NCI-H524 (cell line): ENCODE measurements at regions not wholly inside any gene's neighbourhood (a gene's known extent, or its start where the extent isn't known, plus 50 kb on each side); places are given as distances from the start of the nearest gene placed in this dataset.

ENCODE experiments used
- DNase-seq, 2 experiments: peaks; one replicate each; lab custom pipeline; 2025; lab: John Stamatoyannopoulos, UW

DNA sequence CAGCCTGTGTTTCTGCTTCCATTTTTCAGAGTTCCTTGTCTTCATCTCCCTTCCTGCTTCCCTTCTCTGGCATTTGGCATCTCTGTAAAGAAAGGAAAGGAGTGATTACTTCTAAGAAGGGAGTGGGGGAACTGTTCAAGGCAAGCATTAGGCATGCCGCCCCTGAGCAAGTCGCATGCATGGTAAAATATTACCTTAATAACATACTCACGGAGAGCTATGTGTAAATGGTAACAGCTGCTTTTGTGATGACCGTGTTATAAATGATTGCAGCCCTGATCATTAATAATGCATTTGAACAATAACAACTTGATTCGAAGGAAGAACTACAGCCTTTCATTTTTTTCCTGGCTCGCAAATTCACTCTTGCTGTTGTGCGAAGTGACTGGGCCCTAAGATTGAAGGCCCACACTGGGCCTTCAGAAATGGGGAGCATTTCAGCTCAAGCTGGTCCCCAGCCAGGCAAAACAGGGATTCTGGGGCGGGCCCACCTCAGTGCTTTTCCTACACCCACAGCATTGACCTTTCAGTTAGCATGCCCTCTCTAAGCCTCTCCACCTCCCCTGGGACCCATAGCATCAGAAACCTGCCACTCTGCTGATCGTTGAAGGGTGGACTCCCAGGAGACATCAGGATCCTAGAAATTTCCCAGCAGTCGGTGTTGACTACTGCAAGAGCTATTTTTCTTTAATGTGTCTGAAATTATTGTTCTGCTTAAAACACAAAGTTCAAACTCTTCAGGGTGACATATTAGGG, 263.0 kb upstream of the CADM1 start:
- DNase-seq, result no peak

DNA sequence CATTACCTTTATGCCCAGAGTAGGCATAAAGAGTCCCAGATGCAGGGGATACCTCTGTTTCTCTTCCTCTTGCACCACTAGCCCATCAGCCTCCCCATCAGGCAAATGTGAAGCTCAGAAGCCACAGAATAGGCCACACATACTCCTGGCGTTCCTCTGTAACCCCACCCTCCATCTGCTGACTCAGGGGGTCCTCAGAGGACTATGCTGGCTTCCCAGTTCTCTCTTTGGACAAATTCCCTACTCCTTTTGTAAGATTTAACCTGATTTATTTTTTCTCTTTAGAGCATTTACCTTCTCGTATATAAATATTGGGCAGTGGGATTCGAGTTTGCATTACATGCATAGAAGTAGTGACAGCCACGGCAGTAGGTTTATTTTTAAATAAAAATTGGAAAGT, 262.3 kb upstream of the CADM1 start:
- no peak for DNase-seq

DNA sequence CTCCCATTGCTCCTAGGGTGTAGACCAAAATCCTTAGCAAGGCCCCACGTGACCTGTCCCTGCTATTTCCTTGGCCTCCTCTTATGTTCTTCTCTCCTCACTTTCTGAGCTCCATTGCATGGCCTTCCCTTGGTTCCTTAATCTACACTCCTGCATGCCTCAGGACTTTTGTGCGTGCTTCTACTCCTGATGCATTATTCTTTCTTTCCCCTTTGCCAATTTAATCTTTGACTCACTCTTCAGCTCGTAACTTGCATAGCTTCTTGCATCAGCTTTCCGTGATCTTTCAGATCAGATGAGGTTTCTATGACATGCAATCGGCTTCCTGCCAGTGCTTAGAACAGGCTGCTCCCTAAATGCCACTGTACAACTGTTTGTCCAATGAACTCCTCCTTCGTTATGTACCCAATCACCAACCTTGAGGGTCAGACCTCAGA, 261.6 kb upstream of the CADM1 start:
- no peak for DNase-seq

DNA sequence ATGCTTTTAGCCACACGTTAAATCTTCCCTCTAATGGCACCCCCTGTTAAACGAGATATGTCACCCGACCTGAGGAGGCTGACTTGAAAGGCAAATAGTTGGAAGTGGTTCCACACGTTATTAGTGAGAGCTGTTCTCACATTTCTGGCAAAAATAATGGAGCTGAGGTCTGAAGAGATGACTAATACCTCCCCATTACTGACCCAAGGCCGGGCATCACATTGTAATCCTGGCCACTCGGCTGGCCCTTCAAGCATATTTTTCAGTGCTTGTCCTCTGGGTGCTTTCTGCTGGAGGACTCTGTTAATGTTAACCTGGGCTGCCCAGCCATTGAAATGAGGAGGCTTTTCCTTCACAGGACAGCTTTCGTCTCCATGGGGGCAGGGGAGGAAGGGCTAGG, 260.0 kb upstream of the CADM1 start:
- DNase-seq, result no peak

DNA sequence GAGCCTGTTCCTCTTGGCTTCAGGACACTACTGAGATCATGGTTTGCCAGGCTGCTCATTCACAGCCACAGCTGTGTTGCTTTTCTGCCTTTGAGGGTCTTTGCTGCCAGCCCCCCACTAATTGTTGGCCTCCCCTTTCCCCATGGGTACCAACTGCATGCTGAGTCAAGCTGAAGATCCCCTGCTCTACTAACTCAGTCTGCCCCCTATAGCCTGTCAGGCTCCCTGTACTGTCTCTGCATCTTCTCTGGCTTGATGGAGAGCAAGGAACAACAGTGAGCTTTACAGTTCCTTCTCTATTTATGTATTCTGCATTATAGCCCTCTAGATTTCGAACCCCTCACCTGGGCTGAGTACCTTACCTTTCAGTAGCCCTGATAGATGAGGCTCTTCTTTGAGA, 257.6 kb upstream of the CADM1 start:
- no peak for DNase-seq

DNA sequence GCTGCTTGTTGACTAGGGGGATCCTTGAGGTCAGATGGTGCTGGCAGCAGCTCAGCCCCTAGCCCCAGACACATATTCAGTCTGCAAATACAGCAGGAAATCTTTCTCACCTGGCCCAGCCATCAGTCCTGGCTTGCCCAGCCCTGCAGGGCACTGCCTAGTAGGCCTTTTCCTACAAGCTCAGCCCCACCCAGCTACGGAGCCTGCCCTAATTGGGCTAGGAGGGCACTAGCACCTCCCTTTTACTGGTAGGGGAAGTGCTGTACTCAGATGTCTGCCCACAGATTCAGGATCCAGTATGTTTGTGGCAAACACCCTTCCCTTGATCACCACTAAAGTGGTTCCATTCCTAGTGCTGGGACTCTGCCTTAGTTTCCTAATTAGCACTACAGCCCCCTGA, 257.1 kb upstream of the CADM1 start:
- DNase-seq, result no peak

DNA sequence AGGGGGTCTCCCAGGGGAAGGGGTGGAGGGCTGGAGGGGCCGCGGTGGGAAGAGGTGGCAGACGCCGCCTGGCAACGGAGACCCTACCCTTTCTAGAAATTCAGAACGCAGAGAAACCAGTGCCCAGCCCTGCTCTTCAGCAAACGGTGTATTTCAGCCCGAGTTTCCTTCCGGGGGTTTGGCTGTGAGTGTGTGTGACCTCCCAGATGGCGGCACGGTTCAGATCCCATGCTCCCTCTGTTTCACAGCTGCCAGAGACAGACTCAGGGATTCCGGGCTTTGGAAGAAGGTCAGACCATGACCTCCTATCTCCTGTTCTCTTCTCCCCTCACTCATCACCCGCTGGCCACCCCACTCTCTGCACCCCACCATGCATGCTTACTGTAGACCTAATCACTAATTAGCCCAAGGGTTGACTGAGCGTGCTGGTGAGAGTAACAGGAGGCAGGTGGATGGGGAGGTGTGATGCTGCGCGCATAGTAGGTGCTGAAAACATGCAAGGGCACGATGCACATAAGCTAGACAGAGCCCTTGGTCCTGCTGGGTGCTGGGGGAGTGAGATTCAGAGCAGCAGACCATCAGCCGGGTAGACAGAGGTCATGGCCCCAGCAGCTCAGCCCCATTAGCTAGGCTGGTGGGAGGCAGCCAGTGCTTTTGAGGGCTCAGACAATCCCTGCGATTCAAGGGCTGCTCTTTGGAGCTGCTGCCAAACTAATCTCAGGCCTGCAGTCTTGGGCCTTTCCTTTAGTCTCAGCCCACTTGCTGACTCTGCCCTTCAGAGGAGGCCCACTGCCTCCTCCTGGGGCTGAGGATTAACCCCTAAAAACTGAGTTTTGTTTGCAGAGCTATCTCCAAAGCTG, 256.5 kb upstream of the CADM1 start:
- peak in 1 of 2 experiments; percentile 61 for DNase-seq

DNA sequence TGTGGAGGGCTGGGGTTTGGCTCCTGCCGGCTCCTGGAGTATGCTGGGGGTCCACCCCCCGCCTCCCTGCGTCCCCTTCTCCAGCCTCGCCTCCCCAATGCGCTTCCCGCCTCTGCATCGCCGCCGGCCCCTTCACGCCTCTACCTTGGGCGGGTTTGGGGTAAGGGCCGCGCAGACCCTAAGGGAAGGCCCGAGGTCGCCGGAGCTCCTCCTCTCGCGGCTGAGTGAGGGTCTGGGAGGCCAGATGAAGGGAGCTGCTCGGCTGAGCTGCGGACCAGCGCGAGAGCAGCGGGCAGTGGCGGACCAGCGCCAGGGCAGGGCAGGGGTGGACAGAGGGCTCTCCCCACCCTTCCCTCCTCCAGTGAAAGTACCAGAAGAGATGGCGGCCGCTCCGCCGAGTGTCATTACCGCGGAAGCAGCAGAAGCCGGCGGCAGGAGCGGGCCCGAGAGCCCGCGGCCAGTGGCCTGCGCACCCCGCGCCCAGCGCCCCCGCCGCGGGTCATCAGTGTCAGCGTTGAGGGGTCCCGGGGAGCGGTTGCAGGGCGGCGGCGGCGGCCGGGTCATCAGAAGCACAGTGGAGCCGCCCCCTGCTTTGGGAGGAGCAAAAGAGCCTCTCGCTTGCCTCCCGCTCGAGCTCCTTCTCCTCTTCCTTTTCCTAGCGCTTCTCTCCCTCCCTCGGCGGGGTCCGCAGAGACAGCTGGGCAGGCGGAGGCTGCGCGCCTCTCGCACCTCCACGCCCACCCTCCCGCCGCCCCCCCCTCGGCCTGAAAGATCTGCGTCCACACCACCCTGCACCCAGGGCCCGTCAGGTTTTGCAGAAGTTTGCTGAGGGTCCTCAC, 255.6 kb upstream of the CADM1 start:
- peak in 1 of 2 experiments; percentile 39 for DNase-seq

DNA sequence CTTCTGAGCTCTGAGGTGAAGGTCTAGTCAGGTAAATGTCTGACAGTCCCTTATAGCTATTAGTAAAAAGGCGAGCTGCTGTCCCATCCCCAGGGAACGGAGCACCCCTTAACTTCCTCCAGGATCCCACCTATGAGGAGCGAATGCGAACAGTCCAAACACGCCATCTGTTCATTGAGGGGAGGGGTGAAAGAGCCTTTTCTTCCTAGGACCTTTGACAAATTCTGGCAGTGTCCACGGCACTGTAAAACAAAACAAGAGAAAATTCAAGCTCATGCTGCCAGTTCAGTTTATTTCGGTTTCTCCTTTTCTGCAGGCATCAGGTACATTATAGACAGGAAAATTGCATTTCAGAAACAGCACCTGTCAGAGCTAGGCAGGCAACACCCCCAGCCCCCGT, 253.8 kb upstream of the CADM1 start:
- DNase-seq, result peak in 1 of 2 experiments; percentile 18

DNA sequence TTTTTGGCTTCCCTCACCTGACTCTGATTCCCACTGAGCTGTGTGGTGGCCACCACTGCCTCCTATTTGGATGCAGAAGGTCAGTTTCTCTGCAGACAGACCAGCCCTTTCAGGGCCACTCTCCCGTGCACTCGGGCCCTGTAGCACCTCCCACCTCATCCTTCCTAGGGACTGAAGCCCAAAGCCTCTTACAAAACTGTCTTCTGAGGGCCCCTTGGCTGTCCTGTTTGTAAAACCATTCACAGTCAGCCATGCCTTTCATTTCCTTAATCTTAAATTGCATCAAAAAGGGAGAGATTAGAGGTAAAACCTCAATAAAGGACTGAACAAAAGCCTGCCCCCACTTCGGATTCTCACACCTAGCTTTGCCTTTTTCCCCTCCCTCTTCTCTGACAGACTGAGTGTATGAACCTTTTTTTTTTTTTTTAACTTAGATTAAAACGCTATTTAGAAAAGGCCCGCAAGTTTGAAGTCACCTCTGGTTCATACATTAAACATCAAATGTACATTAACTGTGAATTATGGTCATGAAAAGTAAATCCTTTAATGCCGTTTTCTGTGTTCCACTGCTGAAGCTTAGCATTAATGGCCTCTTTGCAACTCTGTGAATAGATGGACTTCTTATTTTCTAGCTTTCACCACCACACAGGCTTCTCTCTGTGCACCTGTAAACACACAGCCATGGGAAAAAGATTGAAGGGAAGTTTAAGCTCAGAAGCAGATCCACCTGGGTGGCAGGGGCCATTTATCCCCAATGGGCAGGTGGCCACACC, 247.2 kb upstream of the CADM1 start:
- no peak for DNase-seq

DNA sequence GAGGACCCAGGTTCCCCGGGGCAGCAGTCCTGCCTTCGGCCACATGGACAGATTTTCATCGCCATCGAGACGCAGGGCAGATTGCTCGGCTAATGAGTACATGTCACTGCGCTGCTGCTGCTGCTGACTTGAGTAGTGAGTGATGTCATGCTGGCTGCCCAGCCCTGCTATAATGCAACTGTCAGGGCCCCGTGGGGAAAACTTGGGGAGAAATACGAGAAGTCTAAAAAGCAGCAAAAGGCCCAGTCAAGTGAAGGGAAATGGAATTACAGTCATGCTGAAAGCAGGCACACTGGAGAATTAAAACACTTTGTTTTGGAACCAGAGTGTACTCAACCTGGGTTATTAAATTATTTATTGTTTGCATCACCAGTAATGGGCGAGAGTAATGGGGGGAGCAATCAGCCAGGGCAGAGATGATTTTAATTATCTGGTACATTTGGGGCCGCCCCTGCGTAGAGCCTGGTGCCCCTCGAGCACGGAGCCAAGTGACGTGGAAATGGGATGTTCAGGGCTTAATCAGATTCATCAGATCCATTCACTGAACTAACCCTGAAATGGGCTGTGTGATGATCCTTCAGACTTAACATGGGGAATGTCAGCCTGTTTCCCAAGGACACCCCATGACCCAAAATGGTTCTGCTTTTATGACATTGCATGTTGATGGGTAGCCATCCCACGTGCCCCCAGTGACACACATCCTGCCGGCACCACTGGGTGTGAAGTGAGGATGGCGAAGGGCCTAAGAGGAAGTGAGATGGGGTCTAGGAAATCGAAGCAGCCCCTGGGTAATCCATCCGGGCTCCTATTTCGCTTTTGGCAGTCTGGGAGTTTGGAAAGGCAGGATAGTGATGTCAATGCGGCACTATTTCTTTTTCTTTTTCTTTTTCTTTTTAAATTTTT, 241.6 kb upstream of the CADM1 start:
- DNase-seq, result peak in 1 of 2 experiments; percentile 23

DNA sequence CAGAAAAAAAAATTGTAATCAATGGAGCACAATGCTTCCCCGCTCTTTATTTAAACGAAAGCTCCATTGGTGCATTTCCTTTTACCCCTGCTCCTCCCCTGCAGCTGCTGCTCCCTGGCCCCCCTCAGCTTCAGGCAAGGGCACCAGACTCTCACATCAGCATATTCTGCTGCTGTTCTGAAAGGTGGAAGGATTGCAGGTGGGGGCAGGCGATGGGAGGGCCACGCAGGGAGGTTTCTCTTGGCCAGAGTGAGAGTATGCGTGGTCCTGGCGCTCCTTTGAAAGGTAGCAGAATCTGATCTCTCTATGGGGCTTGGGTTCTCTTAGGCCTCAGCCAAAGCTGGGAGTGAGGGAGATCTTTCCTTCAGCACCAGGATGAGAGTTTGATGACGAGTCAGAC, 240.9 kb upstream of the CADM1 start:
- no peak for DNase-seq

DNA sequence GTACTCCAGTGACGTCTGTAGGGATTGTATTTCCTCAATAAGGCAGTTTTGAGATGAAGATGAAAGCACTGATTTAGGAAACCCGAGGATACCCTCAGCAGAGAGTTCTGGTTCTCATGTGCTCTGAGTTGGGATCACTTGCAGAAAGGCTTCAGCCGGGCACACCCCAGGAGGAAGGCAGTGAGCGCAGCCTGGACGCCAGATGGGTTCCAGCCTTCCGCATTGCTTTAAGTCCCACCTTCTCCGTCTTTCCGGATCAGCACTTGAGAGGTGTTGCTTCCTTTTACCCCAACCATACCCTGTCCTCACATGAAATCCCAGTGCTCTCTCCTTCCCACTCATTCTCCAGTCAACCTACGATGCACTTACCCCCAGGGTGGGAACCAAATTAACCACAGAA, 239.5 kb upstream of the CADM1 start:
- peak; percentile 40 to 80 for DNase-seq

DNA sequence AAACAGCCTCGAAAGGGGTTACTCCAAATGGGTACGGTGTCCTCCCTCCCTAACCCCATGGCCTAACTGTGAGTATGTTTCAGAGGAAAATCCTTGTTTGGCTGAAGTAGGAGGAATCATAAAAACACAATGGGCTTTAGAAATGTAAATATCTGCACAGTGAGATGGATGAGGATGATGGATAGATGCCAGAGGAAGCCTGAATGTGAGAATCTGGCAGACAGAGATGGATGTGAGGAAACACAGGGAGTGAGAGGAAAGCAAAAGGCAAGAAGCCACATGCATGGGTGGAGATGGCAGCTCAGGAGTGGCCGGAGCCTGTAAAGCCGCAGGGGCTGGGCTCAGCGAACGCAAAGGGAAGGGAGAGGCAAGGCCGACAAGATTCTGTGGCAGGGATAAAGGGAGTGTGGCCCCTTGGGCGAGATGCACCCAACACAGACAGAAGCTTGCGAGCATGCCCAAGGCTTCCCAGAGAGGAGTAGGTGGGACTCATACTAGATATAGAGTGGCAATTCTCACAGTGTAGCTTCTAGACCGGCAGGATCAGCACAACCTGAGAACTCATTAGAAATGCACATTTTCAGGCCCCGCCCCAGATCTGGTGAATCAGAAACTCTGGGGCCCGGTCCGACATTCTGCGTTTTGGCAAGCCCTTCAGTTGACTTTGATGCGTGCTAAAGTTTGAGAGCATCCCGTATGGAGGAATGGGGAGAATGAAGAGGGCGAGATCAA, 237.3 kb upstream of the CADM1 start:
- DNase-seq, result no peak

DNA sequence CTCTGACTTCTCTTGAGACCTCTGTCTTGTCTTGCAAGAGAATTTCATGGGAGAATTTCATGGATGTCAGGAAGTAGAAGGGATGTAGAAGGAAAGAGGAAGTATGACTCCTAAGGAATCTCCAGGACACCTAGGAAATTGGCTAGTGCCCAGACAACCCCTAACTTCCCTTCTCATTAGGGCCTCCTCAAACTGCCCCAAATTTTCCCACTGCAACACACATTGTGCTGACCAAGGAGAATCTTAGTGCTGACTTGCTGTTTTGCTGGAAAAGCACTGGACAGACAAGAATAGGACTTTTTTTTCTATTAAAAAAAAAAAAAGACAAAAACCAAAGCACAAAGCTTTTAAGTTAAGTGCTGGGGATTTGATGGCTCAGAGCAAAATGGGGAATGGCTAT, 236.1 kb upstream of the CADM1 start:
- no peak for DNase-seq

DNA sequence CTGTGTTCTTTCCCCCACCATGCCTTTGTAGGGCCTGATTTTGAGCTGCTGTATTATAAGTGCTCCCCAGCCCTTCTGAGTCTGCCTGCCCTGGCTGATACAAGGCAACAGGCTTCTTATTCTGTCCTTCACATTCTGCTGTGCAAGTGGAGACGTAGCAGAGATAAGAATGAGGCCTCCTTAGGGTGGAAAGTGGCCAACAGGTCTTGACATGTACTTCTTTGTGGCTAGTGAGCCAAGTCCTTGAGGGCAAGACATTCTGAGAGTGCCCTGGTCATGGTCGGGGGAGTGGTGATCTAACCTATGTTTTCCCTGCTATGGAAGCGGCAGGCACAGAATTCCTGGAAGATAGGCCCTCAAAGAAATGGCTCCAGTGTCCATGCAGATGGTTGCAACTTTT, 235.7 kb upstream of the CADM1 start:
- DNase-seq, result no peak

DNA sequence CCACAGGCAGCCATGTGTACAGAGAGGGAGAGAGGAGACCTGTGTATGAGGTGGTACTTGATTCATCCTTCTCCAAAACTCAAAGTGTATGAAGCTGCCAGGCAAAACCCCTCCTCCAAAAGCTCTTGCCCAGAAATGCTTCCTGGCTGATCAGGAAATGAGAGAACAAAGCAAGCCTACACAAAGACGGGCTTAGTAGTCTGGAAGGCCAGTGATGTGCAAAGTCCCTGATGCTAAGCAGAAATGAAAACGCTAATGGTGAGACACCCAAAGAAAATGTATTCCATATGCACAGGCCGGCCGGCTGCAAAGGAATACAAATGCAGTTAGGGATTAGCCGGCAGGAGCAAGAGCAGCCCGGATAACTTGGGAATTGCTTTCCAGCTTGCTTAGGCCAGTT, 234.9 kb upstream of the CADM1 start:
- no peak for DNase-seq

DNA sequence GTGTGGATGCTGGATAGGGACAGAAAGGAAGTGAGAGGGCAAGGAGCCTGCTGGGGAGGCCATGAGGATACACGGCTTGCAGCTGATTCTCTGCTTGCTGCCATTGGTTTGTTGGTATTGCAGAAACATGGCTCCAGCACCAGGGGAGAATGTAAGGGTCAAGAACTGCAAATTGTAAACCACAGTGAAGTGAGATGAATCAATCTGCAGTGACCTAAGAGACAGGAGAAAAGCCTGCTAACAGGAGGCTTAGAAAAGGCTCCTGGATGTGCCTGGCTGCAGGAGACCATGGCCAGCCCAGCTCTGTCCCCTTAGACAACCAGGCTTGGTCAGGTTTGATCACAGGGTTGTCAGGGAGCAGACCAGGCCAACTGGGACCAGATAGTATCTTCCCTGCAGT, 233.7 kb upstream of the CADM1 start:
- DNase-seq, result no peak

DNA sequence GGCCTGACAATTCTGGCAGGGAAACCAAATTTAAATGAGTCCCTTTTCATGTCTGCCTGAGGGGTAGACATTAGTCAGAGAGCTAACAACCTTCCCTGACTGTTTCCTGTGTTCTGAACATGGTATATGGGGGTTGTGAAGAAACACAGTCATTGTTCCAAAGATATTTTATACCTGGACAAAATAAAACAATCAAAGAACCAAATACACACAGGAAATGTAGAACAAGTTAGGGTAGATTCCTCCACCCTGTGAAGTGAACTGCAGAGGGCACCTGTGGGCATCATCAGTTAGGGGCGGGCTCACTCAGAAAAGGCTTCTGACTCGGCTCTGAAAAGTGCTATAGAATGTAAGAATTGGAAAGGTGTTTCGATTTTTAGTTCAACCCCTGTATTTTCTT, 231.9 kb upstream of the CADM1 start:
- DNase-seq, result no peak

DNA sequence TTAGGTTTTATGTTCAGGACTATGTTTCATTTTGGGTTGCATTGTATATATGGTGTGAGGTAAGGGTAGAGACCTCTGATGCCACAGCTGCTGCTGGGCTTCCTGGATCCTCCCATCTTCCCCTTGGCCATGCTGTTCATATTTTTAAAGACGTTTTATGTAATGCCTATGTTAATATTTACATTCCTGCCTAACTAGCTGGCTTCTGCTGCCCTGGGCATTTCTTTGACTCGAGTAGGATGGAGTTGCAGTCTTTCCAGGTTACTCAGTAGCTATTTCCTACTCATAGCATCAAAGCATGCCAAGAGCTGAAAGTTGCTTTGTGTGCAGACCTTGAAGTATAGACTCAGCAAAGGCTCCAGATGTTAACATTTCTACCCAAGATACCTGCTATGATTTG, 220.5 kb upstream of the CADM1 start:
- DNase-seq, result no peak
